Activated CD4-positive, alpha-beta T cell treated with anti-CD3 and anti-CD28 coated beads, Interleukin-2, amount 10 ng/mL, durations not matched to agents 7 days and 5 days (primary cell): ENCODE measurements at regions not wholly inside any gene's neighbourhood (a gene's known extent, or its start where the extent isn't known, plus 50 kb on each side); places are given as distances from the start of the nearest gene placed in this dataset.

Source experiments
- CTCF ChIA-PET: fragments of 350-600 bp; sonication (Branson Sonifier 250); formaldehyde crosslinking; loops from one replicate; lab custom pipeline; 2021; ENCODE audit warnings: antibody characterized with exemption; lab: Charles Lee
- POLR2A ChIA-PET: fragments of 350-600 bp; sonication (Branson Sonifier 250); formaldehyde crosslinking; loops from one replicate; lab custom pipeline; 2021; ENCODE audit warnings: antibody characterized with exemption; lab: Charles Lee
- DNase-seq: peaks from one replicate; pipeline ENCODE4 v3.0.0-alpha.2; 2020
- H3K27ac Mint-ChIP-seq: one replicate; pipeline ENCODE4 v1.8.0; 2021; ENCODE audit warnings: mild to moderate bottlenecking, moderate library complexity, mixed read lengths
- H3K27me3 Mint-ChIP-seq: one replicate; pipeline ENCODE4 v1.8.0; 2021; ENCODE audit warnings: mixed read lengths
- H3K36me3 Mint-ChIP-seq: one replicate; pipeline ENCODE4 v1.8.0; 2021; ENCODE audit warnings: low read depth, mixed read lengths
- H3K4me1 Mint-ChIP-seq: one replicate; pipeline ENCODE4 v1.8.0; 2021; ENCODE audit warnings: mixed read lengths
- H3K4me3 Mint-ChIP-seq: one replicate; pipeline ENCODE4 v1.8.0; 2021; ENCODE audit warnings: mild to moderate bottlenecking, moderate library complexity, mixed read lengths
- H3K9me3 Mint-ChIP-seq: one replicate; pipeline ENCODE4 v1.8.0; 2021; ENCODE audit warnings: mixed read lengths

DNA sequence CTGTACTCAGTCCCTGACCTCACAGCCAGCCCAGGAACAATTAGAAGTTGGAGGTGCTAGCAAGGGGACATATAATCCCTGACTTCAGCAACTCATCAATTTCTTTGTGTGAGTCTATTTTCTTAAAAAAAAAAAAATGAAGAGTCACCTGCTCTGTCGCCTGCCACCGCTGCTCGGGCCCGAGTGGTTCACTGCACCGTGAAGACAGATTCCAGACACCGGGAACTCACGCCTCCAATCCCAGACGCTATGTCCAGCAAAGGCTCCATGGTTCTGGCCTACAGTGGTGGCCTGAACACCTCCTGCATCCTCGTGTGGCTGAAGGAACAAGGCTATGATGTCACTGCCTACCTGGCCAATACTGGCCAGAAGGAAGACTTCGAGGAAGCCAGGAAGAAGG is 606.6 kb downstream of the PRELID2 start:
- CTCF ChIA-PET: no interaction called here
- H3K27me3 Mint-ChIP-seq: no peaks in the 10 kb centered on the region
- DNase-seq: no peak
- POLR2A ChIA-PET: no interaction called here
- H3K27ac Mint-ChIP-seq: no peak overlapping the region
- H3K4me1 Mint-ChIP-seq: no peaks in the 10 kb centered on the region
- H3K9me3 Mint-ChIP-seq: no peaks in the 10 kb centered on the region
- no peak overlapping the region for H3K4me3 Mint-ChIP-seq
- no peaks in the 10 kb centered on the region for H3K36me3 Mint-ChIP-seq

GRCh38 chr5:145227881-145228280 is 607.3 kb downstream of the PRELID2 start:
- no peaks in the 10 kb centered on the region for H3K27me3 Mint-ChIP-seq
- H3K36me3 Mint-ChIP-seq: no peaks in the 10 kb centered on the region
- H3K4me3 Mint-ChIP-seq: no peak overlapping the region
- POLR2A ChIA-PET: no interaction called here
- CTCF ChIA-PET: no interaction called here
- H3K4me1 Mint-ChIP-seq: no peaks in the 10 kb centered on the region
- DNase-seq: no peak
- H3K27ac Mint-ChIP-seq: no peak overlapping the region
- H3K9me3 Mint-ChIP-seq: no peaks in the 10 kb centered on the region

DNA sequence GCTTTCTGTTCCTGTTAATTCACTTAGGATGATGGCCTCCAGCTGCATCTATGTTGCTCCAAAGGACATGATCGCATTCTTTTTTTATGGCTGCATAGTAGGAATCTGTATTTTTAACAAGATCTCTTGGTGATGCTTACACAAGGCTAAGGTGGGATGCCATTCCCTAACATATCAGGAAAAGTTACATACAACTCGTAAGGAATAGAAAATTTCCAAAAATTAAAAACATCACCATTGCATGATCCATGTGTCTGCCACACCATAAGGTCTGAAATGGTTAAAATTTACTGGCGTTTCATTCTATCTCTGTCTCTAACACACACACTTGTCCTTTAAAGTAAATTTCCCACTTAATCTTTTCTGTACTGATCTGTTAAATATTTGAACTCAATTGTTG is 608.4 kb downstream of the PRELID2 start:
- CTCF ChIA-PET: no interaction called here

GRCh38 chr5:145225529-145225928 is 609.6 kb downstream of the PRELID2 start:
- H3K36me3 Mint-ChIP-seq: no peaks in the 10 kb centered on the region
- POLR2A ChIA-PET: no interaction called here
- no peak overlapping the region for H3K4me3 Mint-ChIP-seq
- DNase-seq: no peak
- no peaks in the 10 kb centered on the region for H3K9me3 Mint-ChIP-seq
- no peaks in the 10 kb centered on the region for H3K4me1 Mint-ChIP-seq
- CTCF ChIA-PET: no interaction called here
- H3K27me3 Mint-ChIP-seq: no peaks in the 10 kb centered on the region
- H3K27ac Mint-ChIP-seq: no peak overlapping the region

More for the DNA sequence above, 608.4 kb downstream of the PRELID2 start:
- Mint-ChIP-seq H3K27ac (no peak overlapping the region), H3K4me3 (no peak overlapping the region), H3K27me3 (no peaks in the 10 kb centered on the region), H3K4me1 (no peaks in the 10 kb centered on the region), H3K9me3 (no peaks in the 10 kb centered on the region), H3K36me3 (no peaks in the 10 kb centered on the region)
- no peak for DNase-seq
- POLR2A ChIA-PET: no interaction called here

DNA sequence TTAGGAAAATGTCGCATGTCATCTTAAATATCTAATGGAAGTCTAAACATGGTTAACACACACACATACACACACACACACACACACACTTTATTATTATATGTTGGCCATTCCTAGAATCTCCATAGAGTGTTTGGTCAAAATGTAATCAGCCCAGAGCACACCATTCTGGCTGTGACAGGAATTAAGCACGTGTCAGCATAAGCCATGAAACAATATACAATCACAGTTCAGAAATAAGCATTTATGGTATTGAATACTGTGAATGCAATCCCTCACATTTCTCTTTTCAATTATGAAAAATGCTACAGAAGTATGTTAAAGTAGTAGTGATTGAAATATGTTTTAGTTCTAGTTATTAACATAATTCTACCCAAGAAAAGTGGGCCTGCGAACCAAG is 611.6 kb downstream of the PRELID2 start:
- Mint-ChIP-seq H3K4me3 (no peak overlapping the region), H3K4me1 (no peaks in the 10 kb centered on the region), H3K36me3 (no peaks in the 10 kb centered on the region), H3K27ac (no peak overlapping the region), H3K27me3 (no peaks in the 10 kb centered on the region), H3K9me3 (no peaks in the 10 kb centered on the region)
- POLR2A ChIA-PET: no interaction called here
- DNase-seq: no peak
- CTCF ChIA-PET: no interaction called here

DNA sequence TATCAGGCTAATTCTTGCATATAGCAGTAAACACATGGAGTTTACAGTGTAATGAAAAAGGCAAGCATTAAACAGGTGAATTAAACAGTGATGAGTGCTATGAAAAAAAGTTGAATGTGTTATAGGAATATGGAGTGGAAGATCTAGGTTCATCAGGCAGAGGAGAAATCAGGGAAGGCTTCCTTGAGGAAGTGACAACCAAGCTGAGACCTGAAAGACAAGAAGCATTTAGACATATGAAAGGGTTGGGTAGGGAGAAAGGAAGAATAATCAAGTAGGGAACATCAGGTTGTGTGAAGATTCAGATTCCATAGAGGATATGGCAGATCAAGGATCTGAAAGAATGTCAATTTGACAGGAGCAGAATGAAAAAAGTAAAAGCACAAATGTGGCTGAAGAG is 612.5 kb downstream of the PRELID2 start:
- Mint-ChIP-seq H3K27ac (no peak overlapping the region), H3K36me3 (no peaks in the 10 kb centered on the region), H3K4me3 (no peak overlapping the region), H3K4me1 (no peaks in the 10 kb centered on the region), H3K9me3 (no peaks in the 10 kb centered on the region), H3K27me3 (no peaks in the 10 kb centered on the region)
- no peak for DNase-seq
- ChIA-PET POLR2A (no interaction called here), CTCF (no interaction called here)

- DNase-seq: no peak
- no peaks in the 10 kb centered on the region for H3K9me3 Mint-ChIP-seq
- H3K4me3 Mint-ChIP-seq: no peak overlapping the region
- ChIA-PET CTCF (no interaction called here), POLR2A (no interaction called here)
- no peaks in the 10 kb centered on the region for H3K4me1 Mint-ChIP-seq
- no peaks in the 10 kb centered on the region for H3K27me3 Mint-ChIP-seq
- H3K27ac Mint-ChIP-seq: no peak overlapping the region
- no peaks in the 10 kb centered on the region for H3K36me3 Mint-ChIP-seq
Observed at GRCh38 chr5:145221416-145221815, 613.7 kb downstream of the PRELID2 start.

GRCh38 chr5:145220481-145220880 is 614.7 kb downstream of the PRELID2 start:
- CTCF ChIA-PET: no interaction called here
- H3K36me3 Mint-ChIP-seq: no peaks in the 10 kb centered on the region
- peaks cover under 1% of the 10 kb centered on the region for H3K9me3 Mint-ChIP-seq
- H3K27me3 Mint-ChIP-seq: no peaks in the 10 kb centered on the region
- no peak overlapping the region for H3K4me3 Mint-ChIP-seq
- H3K4me1 Mint-ChIP-seq: no peaks in the 10 kb centered on the region
- no peak for DNase-seq
- POLR2A ChIA-PET: no interaction called here
- H3K27ac Mint-ChIP-seq: no peak overlapping the region

GRCh38 chr5:145218982-145219381 is 616.2 kb downstream of the PRELID2 start:
- no peak for DNase-seq
- Mint-ChIP-seq H3K36me3 (no peaks in the 10 kb centered on the region), H3K27ac (no peak overlapping the region), H3K4me3 (no peak overlapping the region), H3K9me3 (peaks cover 3% of the 10 kb centered on the region), H3K4me1 (no peaks in the 10 kb centered on the region), H3K27me3 (no peaks in the 10 kb centered on the region)
- ChIA-PET CTCF (no interaction called here), POLR2A (no interaction called here)

- no peak overlapping the region for H3K4me3 Mint-ChIP-seq
- ChIA-PET CTCF (no interaction called here), POLR2A (no interaction called here)
- no peaks in the 10 kb centered on the region for H3K27me3 Mint-ChIP-seq
- no peak for DNase-seq
- H3K9me3 Mint-ChIP-seq: peaks cover 3% of the 10 kb centered on the region
- H3K27ac Mint-ChIP-seq: no peak overlapping the region
- no peaks in the 10 kb centered on the region for H3K36me3 Mint-ChIP-seq
- H3K4me1 Mint-ChIP-seq: no peaks in the 10 kb centered on the region
Observed at GRCh38 chr5:145218019-145218418, 617.1 kb downstream of the PRELID2 start.

GRCh38 chr5:145210020-145210419 is 625.1 kb downstream of the PRELID2 start:
- Mint-ChIP-seq H3K9me3 (no peaks in the 10 kb centered on the region), H3K36me3 (no peaks in the 10 kb centered on the region), H3K27me3 (no peaks in the 10 kb centered on the region), H3K27ac (no peak overlapping the region), H3K4me1 (no peaks in the 10 kb centered on the region), H3K4me3 (no peak overlapping the region)
- no peak for DNase-seq
- ChIA-PET CTCF (no interaction called here), POLR2A (no interaction called here)

DNA sequence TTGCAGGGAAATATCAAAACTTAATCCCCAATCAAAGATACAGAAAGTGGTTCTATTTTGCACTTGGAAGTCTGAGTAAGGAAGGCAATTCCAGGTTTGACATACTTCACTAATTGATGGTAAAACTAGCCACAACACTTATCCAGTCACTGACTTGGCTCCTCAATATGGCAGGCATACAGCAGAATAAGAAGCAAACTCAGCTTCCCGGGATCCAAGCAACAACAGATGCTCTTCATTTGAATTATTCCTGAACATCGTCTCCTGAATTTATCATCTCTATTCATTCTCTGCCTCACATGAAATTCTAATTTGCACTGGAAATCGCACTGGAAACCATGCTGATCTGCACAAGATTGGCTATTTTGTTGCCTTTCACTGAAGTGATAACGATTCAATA is 629.6 kb downstream of the PRELID2 start:
- ChIA-PET CTCF (no interaction called here), POLR2A (no interaction called here)
- Mint-ChIP-seq H3K4me3 (no peak overlapping the region), H3K27me3 (no peaks in the 10 kb centered on the region), H3K27ac (no peak overlapping the region), H3K4me1 (no peaks in the 10 kb centered on the region), H3K9me3 (peaks cover 2% of the 10 kb centered on the region), H3K36me3 (no peaks in the 10 kb centered on the region)
- no peak for DNase-seq

GRCh38 chr5:145204743-145205142 is 630.4 kb downstream of the PRELID2 start:
- no peaks in the 10 kb centered on the region for H3K27me3 Mint-ChIP-seq
- H3K4me3 Mint-ChIP-seq: no peak overlapping the region
- H3K36me3 Mint-ChIP-seq: no peaks in the 10 kb centered on the region
- H3K27ac Mint-ChIP-seq: no peak overlapping the region
- DNase-seq: no peak
- no peaks in the 10 kb centered on the region for H3K4me1 Mint-ChIP-seq
- ChIA-PET POLR2A (no interaction called here), CTCF (no interaction called here)
- peaks cover 2% of the 10 kb centered on the region for H3K9me3 Mint-ChIP-seq

- H3K36me3 Mint-ChIP-seq: no peaks in the 10 kb centered on the region
- H3K27me3 Mint-ChIP-seq: no peaks in the 10 kb centered on the region
- peaks cover 2% of the 10 kb centered on the region for H3K9me3 Mint-ChIP-seq
- DNase-seq: no peak
- no peaks in the 10 kb centered on the region for H3K4me1 Mint-ChIP-seq
- CTCF ChIA-PET: no interaction called here
- POLR2A ChIA-PET: no interaction called here
- no peak overlapping the region for H3K4me3 Mint-ChIP-seq
- H3K27ac Mint-ChIP-seq: no peak overlapping the region
Observed at GRCh38 chr5:145203193-145203592, 631.9 kb downstream of the PRELID2 start.
